Neural cell (in vitro differentiated cells): ENCODE measurements at regions not wholly inside any gene's neighbourhood (a gene's known extent, or its start where the extent isn't known, plus 50 kb on each side); places are given as distances from the start of the nearest gene placed in this dataset.

Experiments
- H2AFZ ChIP-seq: fragments of 200-600, 300-800 bp; sonication (generic), shearing (Covaris generic); 2 replicates; pipeline ENCODE4 v1.6.0; 2014; ENCODE audit warnings: low read depth, mild to moderate bottlenecking, antibody characterized with exemption, low read length, moderate library complexity
- H3F3A ChIP-seq: fragments of 200-600 bp; shearing (Covaris generic); 2 replicates; pipeline ENCODE4 v1.6.1; 2016; ENCODE audit warnings: mild to moderate bottlenecking, moderate library complexity, mixed read lengths, antibody characterized with exemption, low read length; ENCODE audit not compliant: insufficient read depth, poor library complexity, severe bottlenecking
- H3K27ac ChIP-seq: fragments of 200-600, 300-800 bp; sonication (generic), shearing (Covaris generic); 2 replicates; pipeline ENCODE4 v1.5.1; 2014; ENCODE audit warnings: mild to moderate bottlenecking, low read length, moderate library complexity
- H3K27me3 ChIP-seq: fragments of 300-800, 200-600 bp; sonication (generic), shearing (Covaris generic); 2 replicates; pipeline ENCODE4 v1.6.0; 2014; ENCODE audit warnings: mild to moderate bottlenecking, low read depth, low read length, moderate library complexity; ENCODE audit not compliant: insufficient read depth
- H3K36me3 ChIP-seq: fragments of 300-800, 200-600 bp; sonication (generic), shearing (Covaris generic); 2 replicates; pipeline ENCODE4 v1.5.1; 2014; ENCODE audit warnings: mild to moderate bottlenecking, antibody characterized with exemption, low read length, moderate library complexity; ENCODE audit not compliant: insufficient read depth
- H3K4me2 ChIP-seq: fragments of 300-800, 200-600 bp; sonication (generic), shearing (Covaris generic); 2 replicates; pipeline ENCODE4 v1.6.0; 2014; ENCODE audit warnings: mild to moderate bottlenecking, low read length
- H3K4me3 ChIP-seq: fragments of 300-800, 200-600 bp; sonication (generic), shearing (Covaris generic); 2 replicates; pipeline ENCODE4 v1.5.1; 2014; ENCODE audit warnings: mild to moderate bottlenecking, low read length, moderate library complexity
- H3K79me2 ChIP-seq: fragments of 200-600 bp; shearing (Covaris generic); replicated peaks from 2 replicates; pipeline ENCODE4 v1.6.0; 2014; ENCODE audit warnings: mild to moderate bottlenecking, low read length, moderate library complexity; ENCODE audit not compliant: insufficient read depth
- H3K9ac ChIP-seq: fragments of 300-800, 200-600 bp; sonication (generic), shearing (Covaris generic); 2 replicates; pipeline ENCODE4 v1.6.1; 2016; ENCODE audit warnings: mild to moderate bottlenecking, low read length, mixed read lengths
- H3K9me2 ChIP-seq: fragments of 200-600 bp; shearing (Covaris generic); 2 replicates; pipeline ENCODE4 v1.6.1; 2016; ENCODE audit warnings: mild to moderate bottlenecking, low read length, mixed read lengths; ENCODE audit not compliant: insufficient read depth
- H3K9me3 ChIP-seq: fragments of 200-600, 300-800 bp; sonication (generic), shearing (Covaris generic); 2 replicates; pipeline ENCODE4 v1.6.1; 2016; ENCODE audit warnings: mild to moderate bottlenecking, mixed run types, low read length, moderate library complexity, mixed read lengths
- H4K20me1 ChIP-seq: fragments of 200-600 bp; shearing (Covaris generic); 2 replicates; pipeline ENCODE4 v1.6.1; 2016; ENCODE audit warnings: mild to moderate bottlenecking, mixed run types; ENCODE audit not compliant: insufficient read depth
- EP300 ChIP-seq: fragments of 450-650 bp; conservative IDR thresholded peaks from 2 replicates; pipeline ENCODE4 v1.6.1; 2014; ENCODE audit warnings: antibody characterized with exemption, mild to moderate bottlenecking, moderate library complexity; ENCODE audit not compliant: poor library complexity, severe bottlenecking
- EZH2 ChIP-seq: fragments of 200-600, 300-800 bp; shearing (Covaris generic), sonication (generic); IDR thresholded peaks from 2 replicates; pipeline ENCODE4 v1.6.1; 2014; ENCODE audit warnings: antibody characterized with exemption, low read length, borderline replicate concordance, mild to moderate bottlenecking; ENCODE audit not compliant: insufficient read depth, poor library complexity, severe bottlenecking
- MXI1 ChIP-seq: fragments of 450-650 bp; conservative IDR thresholded peaks from 2 replicates; pipeline ENCODE4 v1.6.1; 2014; ENCODE audit warnings: antibody characterized with exemption, mild to moderate bottlenecking; ENCODE audit not compliant: poor library complexity, severe bottlenecking
- POLR2AphosphoS5 ChIP-seq: IDR thresholded peaks from 2 replicates; pipeline ENCODE4 v1.6.1; 2012
- RAD21 ChIP-seq: fragments of 450-650 bp; conservative IDR thresholded peaks from 2 replicates; pipeline ENCODE4 v1.6.1; 2014; ENCODE audit warnings: antibody characterized with exemption, mild to moderate bottlenecking, moderate library complexity
- SMC3 ChIP-seq: fragments of 450-650 bp; conservative IDR thresholded peaks from 2 replicates; pipeline ENCODE4 v1.6.1; 2014; ENCODE audit warnings: antibody characterized with exemption, mild to moderate bottlenecking, moderate library complexity; ENCODE audit not compliant: poor library complexity
- TAF1 ChIP-seq: IDR thresholded peaks from 2 replicates; pipeline ENCODE4 v1.6.1; 2012; ENCODE audit warnings: low read depth
- TF ChIP-seq, protein P1 (sequence below): fragments of 450-650 bp; IDR thresholded peaks from 2 replicates; pipeline ENCODE4 v1.5.1; 2014; ENCODE audit warnings: antibody characterized with exemption, mild to moderate bottlenecking, moderate library complexity; ENCODE audit not compliant: poor library complexity, severe bottlenecking
- TF ChIP-seq, protein P2 (sequence below): IDR thresholded peaks from 2 replicates; pipeline ENCODE4 v1.6.1; 2012; ENCODE audit warnings: borderline replicate concordance

GRCh38 chr18:27314996-27315395, 129.9 kb upstream of the CHST9 start:
- Histone ChIP-seq H2AFZ (no peak overlapping the region), H3K9me3 (no peaks in the 10 kb centered on the region), H3K4me3 (no peak overlapping the region), H3K9me2 (no peaks in the 10 kb centered on the region), H3F3A (no peaks in the 10 kb centered on the region), H3K79me2 (no peaks in the 10 kb centered on the region), H4K20me1 (no peaks in the 10 kb centered on the region), H3K36me3 (no peaks in the 10 kb centered on the region), H3K27ac (no peak overlapping the region), H3K27me3 (no peaks in the 10 kb centered on the region), H3K4me2 (no peak overlapping the region), H3K9ac (no peak overlapping the region)
- TF ChIP-seq, protein P1, sequence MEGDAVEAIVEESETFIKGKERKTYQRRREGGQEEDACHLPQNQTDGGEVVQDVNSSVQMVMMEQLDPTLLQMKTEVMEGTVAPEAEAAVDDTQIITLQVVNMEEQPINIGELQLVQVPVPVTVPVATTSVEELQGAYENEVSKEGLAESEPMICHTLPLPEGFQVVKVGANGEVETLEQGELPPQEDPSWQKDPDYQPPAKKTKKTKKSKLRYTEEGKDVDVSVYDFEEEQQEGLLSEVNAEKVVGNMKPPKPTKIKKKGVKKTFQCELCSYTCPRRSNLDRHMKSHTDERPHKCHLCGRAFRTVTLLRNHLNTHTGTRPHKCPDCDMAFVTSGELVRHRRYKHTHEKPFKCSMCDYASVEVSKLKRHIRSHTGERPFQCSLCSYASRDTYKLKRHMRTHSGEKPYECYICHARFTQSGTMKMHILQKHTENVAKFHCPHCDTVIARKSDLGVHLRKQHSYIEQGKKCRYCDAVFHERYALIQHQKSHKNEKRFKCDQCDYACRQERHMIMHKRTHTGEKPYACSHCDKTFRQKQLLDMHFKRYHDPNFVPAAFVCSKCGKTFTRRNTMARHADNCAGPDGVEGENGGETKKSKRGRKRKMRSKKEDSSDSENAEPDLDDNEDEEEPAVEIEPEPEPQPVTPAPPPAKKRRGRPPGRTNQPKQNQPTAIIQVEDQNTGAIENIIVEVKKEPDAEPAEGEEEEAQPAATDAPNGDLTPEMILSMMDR: no peak
- no peak for TF ChIP-seq MXI1
- TF ChIP-seq POLR2AphosphoS5: no peak
- no peak for TF ChIP-seq SMC3
- no peak for TF ChIP-seq RAD21
- TF ChIP-seq TAF1: no peak
- TF ChIP-seq EZH2: no peak

DNA sequence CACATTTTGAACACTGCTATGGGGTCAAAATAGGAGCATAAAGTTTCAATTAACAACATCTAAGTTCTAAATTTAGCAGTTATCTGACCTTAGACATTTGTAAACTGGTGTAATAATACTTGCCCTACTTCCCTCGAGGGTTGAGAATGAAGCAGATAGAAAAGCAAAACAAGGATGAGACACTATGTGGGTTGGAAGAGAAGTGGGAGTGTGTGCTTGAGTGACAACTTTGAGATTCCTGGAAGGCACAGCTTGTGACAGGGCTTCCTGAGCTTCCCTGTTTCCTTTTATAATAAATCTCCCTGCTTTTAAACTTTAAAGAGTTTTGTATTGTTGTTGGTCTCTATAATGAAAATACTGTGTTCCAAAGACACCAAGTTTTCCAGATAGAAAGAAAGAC, 128.6 kb upstream of the CHST9 start:
- H2AFZ ChIP-seq: no peak overlapping the region
- H3K27ac ChIP-seq: no peak overlapping the region

More for the DNA sequence above, 128.6 kb upstream of the CHST9 start:
- Histone ChIP-seq H3K36me3 (no peaks in the 10 kb centered on the region), H3K27me3 (no peaks in the 10 kb centered on the region), H3K9ac (no peak overlapping the region), H3K79me2 (no peaks in the 10 kb centered on the region), H3F3A (no peaks in the 10 kb centered on the region), H3K4me2 (no peak overlapping the region), H3K9me2 (no peaks in the 10 kb centered on the region), H3K9me3 (no peaks in the 10 kb centered on the region), H3K4me3 (no peak overlapping the region), H4K20me1 (no peaks in the 10 kb centered on the region)
- TF ChIP-seq, protein P1: no peak
- TF ChIP-seq EP300 (no peak), TAF1 (no peak), MXI1 (no peak), EZH2 (no peak), RAD21 (no peak), SMC3 (no peak), POLR2AphosphoS5 (no peak)
- TF ChIP-seq, protein P2, sequence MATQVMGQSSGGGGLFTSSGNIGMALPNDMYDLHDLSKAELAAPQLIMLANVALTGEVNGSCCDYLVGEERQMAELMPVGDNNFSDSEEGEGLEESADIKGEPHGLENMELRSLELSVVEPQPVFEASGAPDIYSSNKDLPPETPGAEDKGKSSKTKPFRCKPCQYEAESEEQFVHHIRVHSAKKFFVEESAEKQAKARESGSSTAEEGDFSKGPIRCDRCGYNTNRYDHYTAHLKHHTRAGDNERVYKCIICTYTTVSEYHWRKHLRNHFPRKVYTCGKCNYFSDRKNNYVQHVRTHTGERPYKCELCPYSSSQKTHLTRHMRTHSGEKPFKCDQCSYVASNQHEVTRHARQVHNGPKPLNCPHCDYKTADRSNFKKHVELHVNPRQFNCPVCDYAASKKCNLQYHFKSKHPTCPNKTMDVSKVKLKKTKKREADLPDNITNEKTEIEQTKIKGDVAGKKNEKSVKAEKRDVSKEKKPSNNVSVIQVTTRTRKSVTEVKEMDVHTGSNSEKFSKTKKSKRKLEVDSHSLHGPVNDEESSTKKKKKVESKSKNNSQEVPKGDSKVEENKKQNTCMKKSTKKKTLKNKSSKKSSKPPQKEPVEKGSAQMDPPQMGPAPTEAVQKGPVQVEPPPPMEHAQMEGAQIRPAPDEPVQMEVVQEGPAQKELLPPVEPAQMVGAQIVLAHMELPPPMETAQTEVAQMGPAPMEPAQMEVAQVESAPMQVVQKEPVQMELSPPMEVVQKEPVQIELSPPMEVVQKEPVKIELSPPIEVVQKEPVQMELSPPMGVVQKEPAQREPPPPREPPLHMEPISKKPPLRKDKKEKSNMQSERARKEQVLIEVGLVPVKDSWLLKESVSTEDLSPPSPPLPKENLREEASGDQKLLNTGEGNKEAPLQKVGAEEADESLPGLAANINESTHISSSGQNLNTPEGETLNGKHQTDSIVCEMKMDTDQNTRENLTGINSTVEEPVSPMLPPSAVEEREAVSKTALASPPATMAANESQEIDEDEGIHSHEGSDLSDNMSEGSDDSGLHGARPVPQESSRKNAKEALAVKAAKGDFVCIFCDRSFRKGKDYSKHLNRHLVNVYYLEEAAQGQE: no peak
